Choroid plexus epithelial cell (primary cell): ENCODE measurements at regions not wholly inside any gene's neighbourhood (a gene's known extent, or its start where the extent isn't known, plus 50 kb on each side); places are given as distances from the start of the nearest gene placed in this dataset.
"Not testable (repeated sequence)": the region's sequence is repeated elsewhere in the genome, so short reads cannot be mapped to it uniquely, and the experiment has no call there.

Experiments
- DNase-seq: peaks from one replicate; pipeline ENCODE4 v3.0.0-alpha.2; 2010; ENCODE audit warnings: low read depth
- H3K4me3 ChIP-seq: 2 replicates; pipeline ENCODE4 v1.5.1; 2011; ENCODE audit warnings: low read depth, mild to moderate bottlenecking, control low read depth, low read length, moderate library complexity

- DNase-seq = not testable (repeated sequence)
These were observed 150.6 kb upstream of the ANKRD20A1 start for GRCh38 chr9:67708109-67708508.

DNA sequence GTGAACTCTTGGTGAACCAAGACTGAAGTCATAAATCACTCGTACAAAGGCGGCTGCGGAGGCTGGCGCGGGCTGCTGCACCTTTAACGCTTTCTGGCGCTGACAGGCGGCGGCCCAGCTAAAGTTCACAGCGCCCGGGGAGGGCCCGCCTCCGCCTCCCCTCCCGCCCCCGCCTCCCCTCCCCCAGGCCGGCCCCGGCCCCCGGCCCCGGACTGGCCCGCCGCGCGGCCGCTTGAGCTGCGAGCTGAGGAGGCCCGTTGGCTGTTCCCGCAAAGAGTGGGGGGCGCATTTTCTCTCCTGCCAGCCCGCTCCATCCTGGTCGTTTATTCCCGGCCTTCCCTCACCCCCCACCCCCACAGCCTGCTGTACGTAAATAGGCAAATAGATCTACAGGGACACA lies 147.3 kb upstream of the ANKRD20A1 start:
- H3K4me3 ChIP-seq, DNase-seq: not testable (repeated sequence)

More at GRCh38 chr9:67708109-67708508, 150.6 kb upstream of the ANKRD20A1 start:
- H3K4me3 ChIP-seq = not testable (repeated sequence)

GRCh38 chr9:67711931-67712330 lies 146.8 kb upstream of the ANKRD20A1 start:
- DNase-seq = peak; percentile 8
- not testable (repeated sequence) for H3K4me3 ChIP-seq

DNA sequence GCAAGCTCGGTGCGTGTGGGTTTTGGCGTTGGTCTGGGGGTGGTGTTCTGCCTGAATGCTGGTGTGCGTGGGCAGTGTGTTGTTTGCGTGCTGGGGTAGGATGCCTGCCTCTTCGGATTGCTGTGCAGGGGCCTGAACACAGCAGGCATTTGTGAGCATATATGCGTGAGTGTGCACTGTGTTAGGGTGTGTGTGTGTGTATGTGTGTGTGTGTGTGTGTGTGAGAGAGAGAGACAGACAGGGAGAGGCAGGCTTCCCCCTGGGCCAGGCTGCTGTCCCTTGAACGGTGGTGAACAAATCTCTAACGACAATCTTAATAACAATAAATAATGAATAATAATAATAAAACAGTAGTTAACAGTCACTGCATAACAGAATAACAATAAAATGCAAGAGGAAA lies 145.8 kb upstream of the ANKRD20A1 start:
- H3K4me3 ChIP-seq, DNase-seq: not testable (repeated sequence)

DNA sequence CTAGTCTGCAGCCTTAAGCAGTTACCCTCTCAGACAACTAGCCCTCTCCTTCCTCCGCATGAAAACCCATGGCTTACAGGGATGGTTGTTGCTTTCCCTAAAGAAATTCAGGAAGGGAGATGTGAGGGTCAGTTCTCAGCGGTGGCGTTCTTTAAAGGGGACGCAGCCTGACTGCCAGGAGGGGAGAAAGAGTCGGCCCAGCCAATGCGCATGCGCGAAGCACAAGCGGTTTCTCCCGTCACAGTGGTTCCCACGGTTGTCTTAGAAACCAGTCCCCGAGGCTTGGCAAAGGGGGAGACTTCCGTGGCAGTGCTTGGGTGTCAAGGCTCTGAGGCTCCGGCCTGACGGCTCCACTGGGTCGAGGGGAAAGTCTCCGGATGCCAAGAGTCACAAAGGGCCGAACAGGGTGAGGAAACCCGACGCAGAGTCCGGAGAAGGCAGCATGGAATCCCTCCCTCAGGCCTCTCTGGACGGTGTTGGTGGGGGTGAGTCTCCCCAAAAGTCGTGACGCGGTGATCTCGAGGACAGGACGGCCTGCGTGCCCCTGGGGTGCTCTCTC lies 140.8 kb upstream of the ANKRD20A1 start:
- H3K4me3 ChIP-seq, DNase-seq: not testable (repeated sequence)

GRCh38 chr9:67720491-67720890 lies 138.2 kb upstream of the ANKRD20A1 start:
- not testable (repeated sequence) for H3K4me3 ChIP-seq, DNase-seq

DNA sequence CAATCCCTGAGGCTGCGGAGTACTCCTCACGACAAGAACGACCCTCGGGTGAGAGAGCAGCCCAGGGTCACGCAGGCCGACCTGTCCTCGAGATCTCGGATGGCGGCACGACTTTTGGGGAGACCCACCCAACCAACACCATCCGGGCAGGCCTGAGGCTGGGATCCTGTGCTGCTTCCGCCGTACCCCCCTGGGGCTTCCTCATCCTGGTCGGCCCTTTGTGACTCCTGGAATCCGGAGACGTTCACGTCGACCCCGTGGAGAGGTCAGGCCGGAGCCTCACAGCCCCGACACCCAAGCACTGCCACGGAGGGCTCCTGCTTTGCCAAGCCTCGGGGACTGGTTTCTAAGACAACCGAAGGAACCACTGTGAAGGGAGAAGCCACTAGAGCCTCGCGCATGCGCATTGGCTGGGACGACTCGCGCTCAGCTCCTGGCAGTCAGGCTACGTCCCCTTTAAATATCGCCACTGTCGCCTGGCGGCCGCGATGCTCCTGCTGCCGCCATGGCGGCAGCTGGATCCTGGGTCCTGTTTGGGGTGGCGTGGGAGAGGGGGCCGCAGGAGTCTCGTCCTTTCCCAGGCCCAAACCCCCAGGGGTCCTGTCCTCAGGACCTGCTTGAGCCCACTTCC lies 136.2 kb upstream of the ANKRD20A1 start:
- DNase-seq, H3K4me3 ChIP-seq: not testable (repeated sequence)

- DNase-seq = not testable (repeated sequence)
- peak overlapping the region; percentile 44 for H3K4me3 ChIP-seq
These were observed 135.5 kb upstream of the ANKRD20A1 start for GRCh38 chr9:67723185-67723584.

GRCh38 chr9:67724885-67725284 lies 133.8 kb upstream of the ANKRD20A1 start:
- not testable (repeated sequence) for H3K4me3 ChIP-seq, DNase-seq

GRCh38 chr9:67726213-67726988 lies 132.3 kb upstream of the ANKRD20A1 start:
- peak overlapping the region; percentile 48 for H3K4me3 ChIP-seq
- not testable (repeated sequence) for DNase-seq

DNA sequence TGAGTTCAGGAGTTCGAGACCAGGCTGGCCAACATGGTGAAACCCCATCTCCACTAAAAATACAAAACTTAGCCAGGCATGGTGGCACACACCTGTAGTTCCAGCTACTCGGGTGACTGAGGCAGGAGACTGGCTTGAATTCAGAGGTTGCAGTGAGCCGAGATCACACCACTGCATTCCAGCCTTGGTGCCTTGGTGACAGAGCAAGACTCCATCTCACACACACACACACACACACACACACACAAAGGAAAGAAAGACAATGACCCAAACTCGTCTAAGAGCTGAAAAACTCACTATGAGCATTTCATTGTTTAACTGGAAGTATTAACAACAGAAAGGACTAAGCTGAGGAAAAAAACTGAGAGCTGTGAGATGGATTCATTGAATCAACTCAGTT lies 95.6 kb upstream of the ANKRD20A1 start:
- not testable (repeated sequence) for DNase-seq, H3K4me3 ChIP-seq

GRCh38 chr9:67771807-67772206 lies 86.9 kb upstream of the ANKRD20A1 start:
- H3K4me3 ChIP-seq, DNase-seq: not testable (repeated sequence)

DNA sequence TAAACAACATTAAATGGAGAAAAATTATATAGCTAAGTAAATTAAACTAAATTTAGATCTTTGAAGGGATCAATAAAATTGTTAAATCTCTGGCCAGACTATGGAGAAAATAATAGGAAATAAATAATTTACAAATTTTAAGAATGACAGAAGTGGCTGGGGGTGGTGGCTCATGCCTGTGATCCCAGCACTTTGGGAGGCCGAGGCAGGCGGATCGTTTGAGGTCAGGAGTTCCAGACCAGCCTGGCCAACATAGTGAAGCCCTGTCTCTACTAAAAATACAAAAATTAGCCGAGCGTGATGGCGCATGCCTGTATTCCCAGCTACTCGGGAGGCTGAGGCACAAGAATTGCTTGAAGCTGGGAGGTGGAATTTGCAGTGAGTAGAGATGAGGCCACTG lies 58.6 kb upstream of the ANKRD20A1 start:
- H3K4me3 ChIP-seq, DNase-seq: not testable (repeated sequence)
